K562 (cell line): ENCODE measurements at regions not wholly inside any gene's neighbourhood (a gene's known extent, or its start where the extent isn't known, plus 50 kb on each side); places are given as distances from the start of the nearest gene placed in this dataset.

ENCODE experiments used
- ATAC-seq: fragments of 200-7000 bp; cut with Tn5 transposase; 3 replicates; pipeline ENCODE4 v1.9.1; 2020; ENCODE audit warnings: moderate library complexity
- BruUV-seq: library from RNA; stranded (reverse); fragments of 400-500 nt; replicated peaks from 2 replicates; lab custom pipeline; 2021; lab: Mats Ljungman, UMichigan
- CTCF ChIA-PET: fragments of 300-600 bp; formaldehyde crosslinking; extraction: SDS; loops from one replicate; lab custom pipeline; 2021; ENCODE audit warnings: low intra/inter-chr PET ratio; lab: Yijun Ruan, JAX
- POLR2A ChIA-PET: fragments of 300-600, 350-650 bp; sonication (Branson Sonifier 250); formaldehyde crosslinking; extraction: SDS; loops from one replicate; lab custom pipeline; 2021; ENCODE audit warnings: antibody characterized with exemption, inconsistent platforms; lab: Yijun Ruan, JAX
- DNase-seq, 4 experiments: peaks; one replicate each; pipeline versions ENCODE4 v3.0.0 to v3.0.0-alpha.2; 2011 to 2018; ENCODE audit warnings: low spot score in 3 of 4, mixed read lengths in 3 of 4; ENCODE audit errors: extremely low read depth in 1 of 4
- FAIRE-seq: peaks from 2 replicates; lab custom pipeline; 2011; peaks lifted over from hg19 to GRCh38; lab: Jason Lieb, UNC
- H2AFZ ChIP-seq: 2 replicates; pipeline ENCODE4 v1.6.0; 2011; ENCODE audit warnings: low read depth, low read length, control low read depth, inconsistent platforms
- H3K27ac ChIP-seq: fragments of 200-600 bp; 3 replicates; pipeline ENCODE4 v1.8.0; 2011; ENCODE audit warnings: low read depth, mild to moderate bottlenecking, control low read depth, inconsistent platforms, low read length, moderate library complexity, mixed read lengths; ENCODE audit errors: extremely low read depth
- H3K27me3 ChIP-seq, 2 experiments: fragments of 300-600 bp in 1 of 2; 2 replicates in 1 of 2; 3 replicates in 1 of 2; pipeline versions ENCODE4 v1.6.0 to v1.8.0; 2011; ENCODE audit warnings: inconsistent platforms in 2 of 2, low read length in 2 of 2, mild to moderate bottlenecking in 1 of 2, mixed read lengths in 1 of 2, moderate library complexity in 1 of 2; ENCODE audit not compliant: control insufficient read depth in 2 of 2, insufficient read depth in 2 of 2
- H3K36me3 ChIP-seq: fragments of 300-600 bp; 3 replicates; pipeline ENCODE4 v1.8.0; 2011; ENCODE audit warnings: mild to moderate bottlenecking, low read length, inconsistent platforms; ENCODE audit not compliant: control insufficient read depth, insufficient read depth
- H3K4me1 ChIP-seq, 2 experiments: fragments of 200-600 bp in 1 of 2; replicated peaks in 1 of 2; 2 replicates in 1 of 2; 3 replicates in 1 of 2; pipeline versions ENCODE4 v1.5.1 to v1.8.0; 2011; ENCODE audit warnings: inconsistent platforms in 2 of 2, low read length in 2 of 2, mild to moderate bottlenecking in 1 of 2, mixed read lengths in 1 of 2, moderate library complexity in 1 of 2; ENCODE audit not compliant: control insufficient read depth in 2 of 2, insufficient read depth in 2 of 2
- H3K4me2 ChIP-seq: 2 replicates; pipeline ENCODE4 v1.6.1; 2011; ENCODE audit warnings: low read length, control low read depth, inconsistent platforms, mixed read lengths; ENCODE audit not compliant: insufficient read depth
- H3K4me3 ChIP-seq: fragments of 200-600 bp; sonication (generic), shearing (Covaris generic); 2 replicates; pipeline ENCODE4 v1.5.1; 2016; ENCODE audit warnings: control low read depth, inconsistent platforms
- H3K79me2 ChIP-seq: fragments of 200-600 bp; 3 replicates; pipeline ENCODE4 v1.8.0; 2011; ENCODE audit warnings: low read length, inconsistent platforms; ENCODE audit not compliant: control insufficient read depth, insufficient read depth
- H3K9ac ChIP-seq, 2 experiments: 2 replicates each; pipeline versions ENCODE4 v1.6.0 to v1.6.1; 2011; ENCODE audit warnings: low read depth in 2 of 2, low read length in 2 of 2, control low read depth in 1 of 2, inconsistent platforms in 1 of 2, mild to moderate bottlenecking in 1 of 2, mixed read lengths in 1 of 2; ENCODE audit not compliant: insufficient read depth in 1 of 2
- H3K9me1 ChIP-seq: one replicate; pipeline ENCODE4 v1.6.0; 2011; ENCODE audit warnings: inconsistent platforms, mild to moderate bottlenecking, low read length, moderate library complexity; ENCODE audit not compliant: control insufficient read depth, insufficient read depth
- H3K9me3 ChIP-seq: replicated peaks from 2 replicates; pipeline ENCODE4 v1.5.1; 2011; ENCODE audit warnings: low read depth, low read length, inconsistent platforms; ENCODE audit not compliant: control insufficient read depth, insufficient read depth
- H4K20me1 ChIP-seq: replicated peaks from 2 replicates; pipeline ENCODE4 v1.6.1; 2011; ENCODE audit warnings: low read length, inconsistent platforms, mixed read lengths; ENCODE audit not compliant: control insufficient read depth, insufficient read depth
- C11orf30 ChIP-seq: fragments of 450-650 bp; IDR thresholded peaks from 2 replicates; pipeline ENCODE4 v1.6.1; 2016; ENCODE audit warnings: low read depth, mild to moderate bottlenecking
- CEBPG ChIP-seq, 3 experiments: fragments of 200-800 bp in 1 of 3; sonication (Bioruptor generic) in 1 of 3; sonication (generic) in 1 of 3; formaldehyde crosslinking in 1 of 3; IDR thresholded peaks in 2 of 3; conservative IDR thresholded peaks in 1 of 3; 2 replicates each; pipeline versions ENCODE4 v1.6.1 to v1.8.0; 2016 to 2022; ENCODE audit warnings: missing compliant biosample characterization in 2 of 3, missing genetic modification characterization in 2 of 3, mild to moderate bottlenecking in 1 of 3, missing genetic modification reagents in 1 of 3
- CHD4 ChIP-seq: fragments of 200-600 bp; sonication (generic); IDR thresholded peaks from 3 replicates; pipeline ENCODE4 v1.6.1; 2012; ENCODE audit warnings: low read depth, mild to moderate bottlenecking, mixed read lengths, low read length, inconsistent platforms; ENCODE audit not compliant: insufficient read depth, insufficient replicate concordance, poor library complexity, severe bottlenecking
- ETV5 ChIP-seq: sonication (generic); formaldehyde crosslinking; IDR thresholded peaks from 2 replicates; pipeline ENCODE4 v1.4.0; 2020; ENCODE audit warnings: low read depth, mild to moderate bottlenecking, missing genetic modification reagents
- GATAD2B ChIP-seq: fragments of 450-650 bp; IDR thresholded peaks from 2 replicates; pipeline ENCODE4 v1.6.1; 2017; ENCODE audit warnings: mild to moderate bottlenecking, borderline replicate concordance
- GTF2A2 ChIP-seq: IDR thresholded peaks from 2 replicates; pipeline ENCODE4 v1.6.1; 2016; ENCODE audit warnings: mild to moderate bottlenecking, missing genetic modification characterization, missing compliant biosample characterization
- HLTF ChIP-seq: fragments of 450-650 bp; IDR thresholded peaks from 2 replicates; pipeline ENCODE4 v1.6.1; 2016
- MEF2D ChIP-seq: conservative IDR thresholded peaks from 2 replicates; pipeline ENCODE4 v1.6.1; 2016; ENCODE audit warnings: low read depth, missing genetic modification characterization, missing compliant biosample characterization
- MGA ChIP-seq: fragments of 450-650 bp; IDR thresholded peaks from 2 replicates; pipeline ENCODE4 v1.6.1; 2016; ENCODE audit warnings: mild to moderate bottlenecking, moderate library complexity
- PCBP2 ChIP-seq: fragments of 200-400 bp; formaldehyde crosslinking; IDR thresholded peaks from 2 replicates; pipeline ENCODE4 v1.6.1; 2018; ENCODE audit warnings: low read length, low read depth, mild to moderate bottlenecking, moderate library complexity; ENCODE audit not compliant: poor library complexity, severe bottlenecking
- SMAD2 ChIP-seq: fragments of 150-350 bp; IDR thresholded peaks from 2 replicates; pipeline ENCODE4 v1.6.1; 2014; ENCODE audit warnings: low read depth, mild to moderate bottlenecking, low read length
- SREBF2 ChIP-seq: sonication (generic); formaldehyde crosslinking; IDR thresholded peaks from 2 replicates; pipeline ENCODE4 v1.4.0; 2020; ENCODE audit warnings: mild to moderate bottlenecking, missing genetic modification reagents
- ZFPM2 ChIP-seq: fragments of 250-450 bp; sonication (Bioruptor Pico); IDR thresholded peaks from 2 replicates; pipeline ENCODE4 v1.5.1; 2022; ENCODE audit warnings: mild to moderate bottlenecking
- WGBS: fragments of 100-300 bp; shearing (Covaris generic); methylation state at CpG from one replicate; pipeline ENCODE4 v1.1.6; 2016; ENCODE audit warnings: low coverage, mixed read lengths; ENCODE audit not compliant: insufficient coverage; ENCODE audit errors: missing lambda C conversion rate; 5-methylcytosine and 5-hydroxymethylcytosine counted together
- in situ Hi-C: fragments of 300-500 bp; cut with MboI; formaldehyde crosslinking; loops from 4 replicates; pipeline ENCODE4 v1.15.0; 2018; ENCODE audit warnings: inconsistent platforms, mixed read lengths
- intact Hi-C: fragments of 100-400 bp; cut with micrococcal nuclease; formaldehyde crosslinking; loops from 2 replicates; pipeline ENCODE4 v1.14.2; 2022

- Histone ChIP-seq H3K4me3 (no peak overlapping the region), H3K9me1 (no peaks in the 10 kb centered on the region), H3K27ac (no peak overlapping the region), H3K9me3 (no peaks in the 10 kb centered on the region), H3K4me1 (no peaks in the 10 kb centered on the region), H2AFZ (no peak overlapping the region), H4K20me1 (no peaks in the 10 kb centered on the region), H3K79me2 (no peaks in the 10 kb centered on the region), H3K36me3 (no peaks in the 10 kb centered on the region), H3K27me3 (no peaks in the 10 kb centered on the region), H3K4me2 (no peak overlapping the region), H3K9ac (no peak overlapping the region)
- 0% methylated on average over 1 of the region's 1 CpG for WGBS
- ATAC-seq (no peak), DNase-seq (no peak), FAIRE-seq (no peak)
- ChIA-PET CTCF (no interaction called here), POLR2A (no interaction called here)
- in situ Hi-C loops: no loop called here
- BruUV-seq: no TSS peak
- intact Hi-C loops: loop anchor here (5.0 to 10.0 kb wide), 2 partner anchors 50 to 258 kb away; no protein-coding TSS in a partner anchor
- TF ChIP-seq ZFPM2 (CRISPR knock-in tag) (no peak), CHD4 (no peak), MEF2D (no peak), SREBF2 (CRISPR knock-in tag) (no peak), GTF2A2 (tag) (no peak), HLTF (no peak), CEBPG (CRISPR knock-in tag; IDR thresholded peaks at IDR 0.05) (no peak), CEBPG (tag; conservative IDR thresholded peaks at IDR 0.05 in 1 of 2, IDR thresholded peaks at IDR 0.05 in 1 of 2) (no peak), MGA (no peak), PCBP2 (no peak), SMAD2 (no peak), ETV5 (CRISPR knock-in tag) (no peak), GATAD2B (no peak), C11orf30 (no peak)
Observed at GRCh38 chr15:39317225-39317624, 263.7 kb upstream of the THBS1 start.
